ENCODE measurements at regions not wholly inside any gene's neighbourhood (a gene's known extent, or its start where the extent isn't known, plus 50 kb on each side); places are given as distances from the start of the nearest gene placed in this dataset.

- H3K27ac ChIP-seq (ENCODE audit: poor library complexity, severe bottlenecking): no peak overlapping the region
- no peaks in the 10 kb centered on the region for H3K27me3 ChIP-seq (ENCODE audit: insufficient read depth, poor library complexity, severe bottlenecking)
- DNase-seq (ENCODE audit: low spot score): no peak
- no peaks in the 10 kb centered on the region for H3K36me3 ChIP-seq (ENCODE audit: low read depth)
- no peaks in the 10 kb centered on the region for H3K4me1 ChIP-seq (ENCODE audit: insufficient read depth, poor library complexity, severe bottlenecking)
- no peak for TF ChIP-seq CTCF (IDR thresholded peaks at IDR 0.05; ENCODE audit: poor library complexity, severe bottlenecking)
- no peak overlapping the region for H3K4me3 ChIP-seq (ENCODE audit: severe bottlenecking)
- H3K9me3 ChIP-seq (ENCODE audit: severe bottlenecking): no peaks in the 10 kb centered on the region
- no peak for ATAC-seq (ENCODE audit: low read depth)
Measured at GRCh38 chr6:155895641-155896040, 440.0 kb upstream of the NOX3 start.

GRCh38 chr6:155894758-155895157, 439.1 kb upstream of the NOX3 start:
- TF ChIP-seq CTCF (IDR thresholded peaks at IDR 0.05; ENCODE audit: poor library complexity, severe bottlenecking): no peak

GRCh38 chr6:155894262-155894661, 438.6 kb upstream of the NOX3 start:
- H3K27me3 ChIP-seq (ENCODE audit: insufficient read depth, poor library complexity, severe bottlenecking): no peaks in the 10 kb centered on the region
- no peak overlapping the region for H3K4me3 ChIP-seq (ENCODE audit: severe bottlenecking)
- no peak for TF ChIP-seq CTCF (IDR thresholded peaks at IDR 0.05; ENCODE audit: poor library complexity, severe bottlenecking)
- ATAC-seq (ENCODE audit: low read depth) (no peak), DNase-seq (ENCODE audit: low spot score) (no peak)
- H3K36me3 ChIP-seq (ENCODE audit: low read depth): no peaks in the 10 kb centered on the region
- no peak overlapping the region for H3K27ac ChIP-seq (ENCODE audit: poor library complexity, severe bottlenecking)
- no peaks in the 10 kb centered on the region for H3K4me1 ChIP-seq (ENCODE audit: insufficient read depth, poor library complexity, severe bottlenecking)
- no peaks in the 10 kb centered on the region for H3K9me3 ChIP-seq (ENCODE audit: severe bottlenecking)

More at GRCh38 chr6:155894758-155895157, 439.1 kb upstream of the NOX3 start:
- ATAC-seq (ENCODE audit: low read depth) (no peak), DNase-seq (ENCODE audit: low spot score) (no peak)
- no peaks in the 10 kb centered on the region for H3K9me3 ChIP-seq (ENCODE audit: severe bottlenecking)
- no peak overlapping the region for H3K27ac ChIP-seq (ENCODE audit: poor library complexity, severe bottlenecking)
- no peak overlapping the region for H3K4me3 ChIP-seq (ENCODE audit: severe bottlenecking)
- no peaks in the 10 kb centered on the region for H3K27me3 ChIP-seq (ENCODE audit: insufficient read depth, poor library complexity, severe bottlenecking)
- no peaks in the 10 kb centered on the region for H3K4me1 ChIP-seq (ENCODE audit: insufficient read depth, poor library complexity, severe bottlenecking)
- H3K36me3 ChIP-seq (ENCODE audit: low read depth): no peaks in the 10 kb centered on the region

GRCh38 chr6:155890409-155890808, 434.8 kb upstream of the NOX3 start:
- Histone ChIP-seq H3K4me3 (ENCODE audit: severe bottlenecking) (no peak overlapping the region), H3K27me3 (ENCODE audit: insufficient read depth, poor library complexity, severe bottlenecking) (no peaks in the 10 kb centered on the region), H3K9me3 (ENCODE audit: severe bottlenecking) (no peaks in the 10 kb centered on the region), H3K4me1 (ENCODE audit: insufficient read depth, poor library complexity, severe bottlenecking) (no peaks in the 10 kb centered on the region), H3K36me3 (ENCODE audit: low read depth) (no peaks in the 10 kb centered on the region), H3K27ac (ENCODE audit: poor library complexity, severe bottlenecking) (no peak overlapping the region)
- no peak for ATAC-seq (ENCODE audit: low read depth)
- no peak for TF ChIP-seq CTCF (IDR thresholded peaks at IDR 0.05; ENCODE audit: poor library complexity, severe bottlenecking)
- no peak for DNase-seq (ENCODE audit: low spot score)

GRCh38 chr6:155889410-155889809, 433.8 kb upstream of the NOX3 start:
- no peak for TF ChIP-seq CTCF (IDR thresholded peaks at IDR 0.05; ENCODE audit: poor library complexity, severe bottlenecking)
- Histone ChIP-seq H3K36me3 (ENCODE audit: low read depth) (no peaks in the 10 kb centered on the region), H3K27me3 (ENCODE audit: insufficient read depth, poor library complexity, severe bottlenecking) (no peaks in the 10 kb centered on the region), H3K4me3 (ENCODE audit: severe bottlenecking) (no peak overlapping the region), H3K27ac (ENCODE audit: poor library complexity, severe bottlenecking) (no peak overlapping the region), H3K9me3 (ENCODE audit: severe bottlenecking) (no peaks in the 10 kb centered on the region), H3K4me1 (ENCODE audit: insufficient read depth, poor library complexity, severe bottlenecking) (no peaks in the 10 kb centered on the region)
- ATAC-seq (ENCODE audit: low read depth) (no peak), DNase-seq (ENCODE audit: low spot score) (no peak)

Measured in RWPE2 (cell line).